ACC112 (cell line): ENCODE measurements at regions not wholly inside any gene's neighbourhood (a gene's known extent, or its start where the extent isn't known, plus 50 kb on each side); places are given as distances from the start of the nearest gene placed in this dataset.
A peak's percentile ranks its signal among the peaks of the same experiment; 100 is the strongest.

Experiments
- H2AFZ ChIP-seq: fragments of 200-600 bp; sonication (generic); one replicate; pipeline ENCODE4 v1.6.0; 2017; ENCODE audit warnings: antibody characterized with exemption, low read length; ENCODE audit not compliant: unreplicated experiment
- H3K27ac ChIP-seq: fragments of 200-600 bp; sonication (generic); 2 replicates; pipeline ENCODE4 v1.5.1; 2014; ENCODE audit warnings: low read depth, mild to moderate bottlenecking, antibody characterized with exemption, low read length, moderate library complexity
- H3K27me3 ChIP-seq: fragments of 200-600 bp; sonication (generic); 2 replicates; pipeline ENCODE4 v1.6.1; 2014; ENCODE audit warnings: mild to moderate bottlenecking, antibody characterized with exemption, low read length, moderate library complexity, mixed read lengths; ENCODE audit not compliant: insufficient read depth
- H3K36me3 ChIP-seq: fragments of 200-600 bp; sonication (generic); 2 replicates; pipeline ENCODE4 v1.6.1; 2016; ENCODE audit warnings: mild to moderate bottlenecking, antibody characterized with exemption, low read length, moderate library complexity, mixed read lengths; ENCODE audit not compliant: insufficient read depth
- H3K4me1 ChIP-seq: fragments of 200-600 bp; sonication (generic); one replicate; pipeline ENCODE4 v1.6.1; 2016; ENCODE audit warnings: low read length, mixed read lengths; ENCODE audit not compliant: insufficient read depth, unreplicated experiment, control insufficient read depth
- H3K4me3 ChIP-seq: fragments of 200-600 bp; sonication (generic); 2 replicates; pipeline ENCODE4 v1.5.1; 2014; ENCODE audit warnings: mild to moderate bottlenecking, low read depth, low read length
- H3K79me2 ChIP-seq: fragments of 200-600 bp; sonication (generic); one replicate; pipeline ENCODE4 v1.6.0; 2016; ENCODE audit warnings: low read length; ENCODE audit not compliant: control insufficient read depth, unreplicated experiment, insufficient read depth

- Histone ChIP-seq H3K4me3 (no peak overlapping the region), H3K27ac (no peak overlapping the region), H3K27me3 (no peaks in the 10 kb centered on the region), H2AFZ (no peak overlapping the region), H3K79me2 (no peaks in the 10 kb centered on the region), H3K36me3 (no peaks in the 10 kb centered on the region), H3K4me1 (no peaks in the 10 kb centered on the region)
Measured at GRCh38 chr13:85544756-85545155, 254.5 kb downstream of the SLITRK6 start.

GRCh38 chr13:85543144-85543543, 256.1 kb downstream of the SLITRK6 start:
- Histone ChIP-seq H3K79me2 (no peaks in the 10 kb centered on the region), H3K27me3 (no peaks in the 10 kb centered on the region), H2AFZ (no peak overlapping the region), H3K36me3 (no peaks in the 10 kb centered on the region), H3K4me1 (no peaks in the 10 kb centered on the region), H3K4me3 (no peak overlapping the region), H3K27ac (no peak overlapping the region)

- Histone ChIP-seq H3K79me2 (no peaks in the 10 kb centered on the region), H3K4me1 (no peaks in the 10 kb centered on the region), H2AFZ (no peak overlapping the region), H3K27me3 (no peaks in the 10 kb centered on the region), H3K27ac (no peak overlapping the region), H3K36me3 (no peaks in the 10 kb centered on the region), H3K4me3 (no peak overlapping the region)
Measured at GRCh38 chr13:85541476-85541875, 257.7 kb downstream of the SLITRK6 start.

- Histone ChIP-seq H3K27ac (no peak overlapping the region), H3K27me3 (no peaks in the 10 kb centered on the region), H2AFZ (no peak overlapping the region)
Measured at GRCh38 chr13:85538957-85539356, 260.3 kb downstream of the SLITRK6 start.

GRCh38 chr13:85537601-85538000, 261.6 kb downstream of the SLITRK6 start:
- Histone ChIP-seq H3K4me1 (no peaks in the 10 kb centered on the region), H3K4me3 (no peak overlapping the region), H3K27me3 (no peaks in the 10 kb centered on the region), H3K36me3 (no peaks in the 10 kb centered on the region), H3K79me2 (no peaks in the 10 kb centered on the region), H2AFZ (no peak overlapping the region), H3K27ac (no peak overlapping the region)

More at GRCh38 chr13:85538957-85539356, 260.3 kb downstream of the SLITRK6 start:
- H3K79me2 ChIP-seq: no peaks in the 10 kb centered on the region
- H3K36me3 ChIP-seq: no peaks in the 10 kb centered on the region
- H3K4me3 ChIP-seq: no peak overlapping the region
- H3K4me1 ChIP-seq: no peaks in the 10 kb centered on the region

- Histone ChIP-seq H3K4me1 (no peaks in the 10 kb centered on the region), H3K79me2 (no peaks in the 10 kb centered on the region), H3K36me3 (no peaks in the 10 kb centered on the region), H3K27me3 (no peaks in the 10 kb centered on the region), H2AFZ (no peak overlapping the region), H3K4me3 (no peak overlapping the region), H3K27ac (no peak overlapping the region)
Measured at GRCh38 chr13:85536706-85537105, 262.5 kb downstream of the SLITRK6 start.

- no peaks in the 10 kb centered on the region for H3K79me2 ChIP-seq
Measured at GRCh38 chr13:85535316-85536084, 263.7 kb downstream of the SLITRK6 start.

GRCh38 chr13:85533911-85534310, 265.3 kb downstream of the SLITRK6 start:
- Histone ChIP-seq H3K4me3 (no peak overlapping the region), H3K79me2 (no peaks in the 10 kb centered on the region), H3K4me1 (peaks cover 8% of the 10 kb centered on the region), H3K36me3 (no peaks in the 10 kb centered on the region), H3K27me3 (no peaks in the 10 kb centered on the region), H2AFZ (no peak overlapping the region), H3K27ac (no peak overlapping the region)

More at GRCh38 chr13:85535316-85536084, 263.7 kb downstream of the SLITRK6 start:
- no peaks in the 10 kb centered on the region for H3K4me1 ChIP-seq
- no peak overlapping the region for H3K4me3 ChIP-seq
- H3K27ac ChIP-seq: no peak overlapping the region
- no peaks in the 10 kb centered on the region for H3K36me3 ChIP-seq
- no peaks in the 10 kb centered on the region for H3K27me3 ChIP-seq
- H2AFZ ChIP-seq: no peak overlapping the region

GRCh38 chr13:85529218-85529594, 270.0 kb downstream of the SLITRK6 start:
- Histone ChIP-seq H3K79me2 (no peaks in the 10 kb centered on the region), H3K27ac (0 out of 2 replicates have a peak overlapping the region, but pooled peaks have one; percentile 24), H3K4me3 (no peak overlapping the region), H2AFZ (no peak overlapping the region), H3K27me3 (no peaks in the 10 kb centered on the region), H3K36me3 (no peaks in the 10 kb centered on the region), H3K4me1 (peaks cover 14% of the 10 kb centered on the region)

GRCh38 chr13:85528491-85529217, 270.6 kb downstream of the SLITRK6 start:
- 0 out of 2 replicates have a peak overlapping the region, but pooled peaks have one; percentile 30 for H3K4me3 ChIP-seq
- H2AFZ ChIP-seq: no peak overlapping the region
- H3K27ac ChIP-seq: 0 out of 2 replicates have a peak overlapping the region, but pooled peaks have one; percentile 24
- H3K79me2 ChIP-seq: no peaks in the 10 kb centered on the region
- H3K36me3 ChIP-seq: no peaks in the 10 kb centered on the region
- H3K4me1 ChIP-seq: peaks cover 14% of the 10 kb centered on the region
- H3K27me3 ChIP-seq: no peaks in the 10 kb centered on the region

GRCh38 chr13:85527316-85527715, 271.9 kb downstream of the SLITRK6 start:
- Histone ChIP-seq H3K4me3 (no peak overlapping the region), H3K27me3 (no peaks in the 10 kb centered on the region), H3K79me2 (no peaks in the 10 kb centered on the region), H3K4me1 (peaks cover 14% of the 10 kb centered on the region), H3K27ac (no peak overlapping the region), H2AFZ (no peak overlapping the region), H3K36me3 (no peaks in the 10 kb centered on the region)
